H1 (cell line): ENCODE measurements at regions not wholly inside any gene's neighbourhood (a gene's known extent, or its start where the extent isn't known, plus 50 kb on each side); places are given as distances from the start of the nearest gene placed in this dataset.
"Not testable (repeated sequence)": the region's sequence is repeated elsewhere in the genome, so short reads cannot be mapped to it uniquely, and the experiment has no call there.

Experiments used
- CTCF ChIA-PET: fragments of 300-600 bp; sonication (Branson Sonifier 250); formaldehyde crosslinking; loops from one replicate; lab custom pipeline; 2021; ENCODE audit not compliant: partially characterized antibody; lab: Charles Lee
- POLR2A ChIA-PET: fragments of 300-600 bp; sonication (Branson Sonifier 250); formaldehyde crosslinking; loops from one replicate; lab custom pipeline; 2021; ENCODE audit warnings: inconsistent platforms; ENCODE audit not compliant: partially characterized antibody; lab: Charles Lee
- DNase-seq, 2 experiments: peaks; one replicate each; pipeline versions ENCODE4 v3.0.0 to v3.0.0-alpha.2; 2010 to 2022; ENCODE audit warnings: low spot score in 2 of 2, low read depth in 1 of 2, mixed read lengths in 1 of 2
- FAIRE-seq: peaks from 2 replicates; lab custom pipeline; 2011; peaks lifted over from hg19 to GRCh38; lab: Jason Lieb, UNC
- H2AFZ ChIP-seq: 2 replicates; pipeline ENCODE4 v1.8.1; 2012; ENCODE audit warnings: low read length, inconsistent platforms
- H2AK5ac ChIP-seq: 2 replicates; pipeline ENCODE4 v1.6.1; 2013; ENCODE audit warnings: low read depth, low read length
- H2BK120ac ChIP-seq: replicated peaks from 2 replicates; pipeline ENCODE3; 2013; ENCODE audit warnings: low read depth, low read length, inconsistent platforms
- H2BK12ac ChIP-seq: 2 replicates; pipeline ENCODE4 v1.6.1; 2013; ENCODE audit warnings: low read depth, low read length
- H2BK15ac ChIP-seq: 2 replicates; pipeline ENCODE4 v1.6.1; 2013; ENCODE audit warnings: low read length
- H2BK20ac ChIP-seq: 2 replicates; pipeline ENCODE4 v1.6.1; 2013; ENCODE audit warnings: low read length
- H2BK5ac ChIP-seq: 2 replicates; pipeline ENCODE4 v1.6.1; 2013; ENCODE audit warnings: low read depth, low read length
- H3K14ac ChIP-seq: 2 replicates; pipeline ENCODE4 v1.6.1; 2013; ENCODE audit warnings: inconsistent platforms; ENCODE audit not compliant: insufficient read length
- H3K18ac ChIP-seq: 2 replicates; pipeline ENCODE4 v1.6.1; 2013; ENCODE audit warnings: low read length; ENCODE audit errors: extremely low read depth
- H3K23ac ChIP-seq: 2 replicates; pipeline ENCODE4 v1.6.1; 2013; ENCODE audit warnings: inconsistent platforms; ENCODE audit not compliant: insufficient read length
- H3K23me2 ChIP-seq: 2 replicates; pipeline ENCODE4 v1.6.1; 2013; ENCODE audit warnings: low read depth, low read length
- H3K27ac ChIP-seq: 2 replicates; pipeline ENCODE4 v1.6.1; 2011; ENCODE audit warnings: low read depth, low read length, inconsistent platforms
- H3K27me3 ChIP-seq, 4 experiments: replicated peaks in 1 of 4; 1 replicate in 1 of 4; 2 replicates in 3 of 4; pipeline versions ENCODE4 v1.6.1 to v1.8.1; 2011 to 2013; ENCODE audit warnings: low read length in 3 of 4, mild to moderate bottlenecking in 3 of 4, inconsistent platforms in 2 of 4, mixed read lengths in 2 of 4, moderate library complexity in 1 of 4; ENCODE audit not compliant: control insufficient read depth in 3 of 4, insufficient read depth in 3 of 4; ENCODE audit errors: extremely low read depth in 1 of 4
- H3K36me3 ChIP-seq, 4 experiments: 2 replicates each; pipeline versions ENCODE4 v1.6.1 to v1.8.1; 2011 to 2013; ENCODE audit warnings: mild to moderate bottlenecking in 4 of 4, low read length in 3 of 4, moderate library complexity in 2 of 4, control low read depth in 1 of 4, inconsistent platforms in 1 of 4; ENCODE audit not compliant: insufficient read depth in 4 of 4, control insufficient read depth in 2 of 4
- H3K4ac ChIP-seq: replicated peaks from 2 replicates; pipeline ENCODE3; 2013; ENCODE audit warnings: low read length, low read depth, mixed read lengths, inconsistent platforms; ENCODE audit not compliant: insufficient read length
- H3K4me1 ChIP-seq, 4 experiments: replicated peaks in 1 of 4; 1 replicate in 1 of 4; 2 replicates in 3 of 4; pipeline versions ENCODE4 v1.6.1 to v1.8.1; 2011 to 2013; ENCODE audit warnings: low read length in 3 of 4, inconsistent platforms in 2 of 4, mixed read lengths in 1 of 4; ENCODE audit not compliant: insufficient read depth in 4 of 4, control insufficient read depth in 3 of 4
- H3K4me2 ChIP-seq, 2 experiments: 2 replicates each; pipeline versions ENCODE4 v1.6.1 to v1.8.1; 2011 to 2013; ENCODE audit warnings: low read depth in 2 of 2, low read length in 2 of 2, control low read depth in 1 of 2, inconsistent platforms in 1 of 2, mild to moderate bottlenecking in 1 of 2; ENCODE audit not compliant: insufficient read depth in 1 of 2
- H3K4me3 ChIP-seq, 4 experiments: fragments of 200-600, 300-600 bp in 1 of 4; sonication (generic), shearing (Covaris generic), sonication (Bioruptor Twin) in 1 of 4; 2 replicates each; pipeline versions ENCODE4 v1.5.1 to v1.8.1; 2011 to 2016; ENCODE audit warnings: low read length in 4 of 4, low read depth in 3 of 4, control low read depth in 2 of 4, inconsistent platforms in 2 of 4, mild to moderate bottlenecking in 2 of 4, mixed read lengths in 1 of 4, moderate library complexity in 1 of 4; ENCODE audit not compliant: insufficient read depth in 2 of 4; ENCODE audit errors: extremely low read depth in 1 of 4
- H3K56ac ChIP-seq: replicated peaks from 2 replicates; pipeline ENCODE3; 2013; ENCODE audit warnings: low read depth, mild to moderate bottlenecking, mixed read lengths, low read length, inconsistent platforms; ENCODE audit not compliant: insufficient read length
- H3K79me1 ChIP-seq: 2 replicates; pipeline ENCODE4 v1.6.1; 2013; ENCODE audit warnings: low read depth, low read length, control low read depth
- H3K79me2 ChIP-seq, 2 experiments: 2 replicates each; pipeline versions ENCODE4 v1.6.1 to v1.8.1; 2012 to 2013; ENCODE audit warnings: low read length in 2 of 2, mild to moderate bottlenecking in 2 of 2, inconsistent platforms in 1 of 2; ENCODE audit not compliant: insufficient read depth in 2 of 2, control insufficient read depth in 1 of 2
- H3K9ac ChIP-seq, 4 experiments: replicated peaks in 1 of 4; 1 replicate in 1 of 4; 2 replicates in 3 of 4; pipeline versions ENCODE4 v1.6.1 to v1.8.1; 2011 to 2013; ENCODE audit warnings: low read depth in 3 of 4, low read length in 3 of 4, control low read depth in 2 of 4, mild to moderate bottlenecking in 2 of 4, moderate library complexity in 2 of 4, inconsistent platforms in 1 of 4; ENCODE audit errors: extremely low read depth in 1 of 4
- H3K9me3 ChIP-seq, 2 experiments: 2 replicates each; pipeline versions ENCODE4 v1.6.1 to v1.8.1; 2012 to 2013; ENCODE audit warnings: mild to moderate bottlenecking in 2 of 2, moderate library complexity in 2 of 2, control low read depth in 1 of 2, inconsistent platforms in 1 of 2, low read depth in 1 of 2, low read length in 1 of 2, mixed read lengths in 1 of 2; ENCODE audit not compliant: insufficient read depth in 2 of 2
- H4K20me1 ChIP-seq, 2 experiments: replicated peaks in 1 of 2; 2 replicates each; pipeline versions ENCODE3 to v1.8.1; 2011 to 2013; ENCODE audit warnings: inconsistent platforms in 2 of 2, low read length in 2 of 2, mild to moderate bottlenecking in 1 of 2; ENCODE audit not compliant: insufficient read depth in 2 of 2, control insufficient read depth in 1 of 2
- H4K5ac ChIP-seq: 2 replicates; pipeline ENCODE4 v1.6.1; 2013; ENCODE audit warnings: low read length, low read depth, mixed read lengths, inconsistent platforms; ENCODE audit not compliant: insufficient read length
- H4K8ac ChIP-seq: 2 replicates; pipeline ENCODE4 v1.8.0; 2013; ENCODE audit warnings: mild to moderate bottlenecking, moderate library complexity, low read length, inconsistent platforms; ENCODE audit not compliant: insufficient read depth; ENCODE audit errors: extremely low read depth
- H4K91ac ChIP-seq: replicated peaks from 2 replicates; pipeline ENCODE3; 2013; ENCODE audit warnings: low read length, mixed read lengths, inconsistent platforms; ENCODE audit not compliant: insufficient read length
- WGBS, 2 experiments: shearing (Covaris generic) in 1 of 2; methylation state at CpG; one replicate each; pipeline versions ENCODE4 v1.1.6 to v1.1.7; 2013 to 2015; ENCODE audit warnings: low lambda C conversion rate in 2 of 2, mixed read lengths in 2 of 2, inconsistent platforms in 1 of 2, low coverage in 1 of 2, missing lambda C conversion rate in 1 of 2; ENCODE audit not compliant: insufficient replicate concordance in 2 of 2, insufficient coverage in 1 of 2, insufficient read length in 1 of 2; ENCODE audit errors: extremely low coverage in 1 of 2, missing lambda C conversion rate in 1 of 2; 5-methylcytosine and 5-hydroxymethylcytosine counted together

GRCh38 chr17:79547171-79547570, 63.7 kb downstream of the RBFOX3 start:
- H2AK5ac ChIP-seq, H3K9me3 ChIP-seq, H3K27ac ChIP-seq, H3K4me2 ChIP-seq, POLR2A ChIA-PET, H4K8ac ChIP-seq, H3K4me3 ChIP-seq, H3K23me2 ChIP-seq, H3K9ac ChIP-seq, H3K56ac ChIP-seq, H2BK120ac ChIP-seq, H2AFZ ChIP-seq, H3K4ac ChIP-seq, H3K23ac ChIP-seq, H2BK5ac ChIP-seq, H2BK15ac ChIP-seq, H3K79me2 ChIP-seq, H3K36me3 ChIP-seq, H2BK20ac ChIP-seq, H3K4me1 ChIP-seq, H3K79me1 ChIP-seq, H4K5ac ChIP-seq, H3K18ac ChIP-seq, H3K27me3 ChIP-seq, H4K91ac ChIP-seq, DNase-seq, H3K14ac ChIP-seq, H4K20me1 ChIP-seq, FAIRE-seq, H2BK12ac ChIP-seq: not testable (repeated sequence)
- WGBS, 2 experiments = 94% methylated on average over 12 of the region's 12 CpGs; no CpG with 5 or more reads in 1 of the 2 experiments
- CTCF ChIA-PET = interaction anchor here (1.0 kb wide), 1 partner anchor 12 kb away, joined by 4 read pairs; no protein-coding TSS in a partner anchor
